Endometrium (tissue), 2 donors: ENCODE measurements at regions not wholly inside any gene's neighbourhood (a gene's known extent, or its start where the extent isn't known, plus 50 kb on each side); places are given as distances from the start of the nearest gene placed in this dataset.

ENCODE experiments used
- FAIRE-seq: peaks from 2 replicates; lab custom pipeline; 2012; peaks lifted over from hg19 to GRCh38; lab: Jason Lieb, UNC
- donor health status: control.
- donor health status: control.

GRCh38 chr3:64464955-64465354, 222.8 kb downstream of the ADAMTS9 start:
- FAIRE-seq: no peak

GRCh38 chr3:64463981-64464380, 223.8 kb downstream of the ADAMTS9 start:
- no peak for FAIRE-seq

- FAIRE-seq: no peak
These were observed 225.6 kb downstream of the ADAMTS9 start for GRCh38 chr3:64462203-64462602.

GRCh38 chr3:64460877-64461276, 226.9 kb downstream of the ADAMTS9 start:
- no peak for FAIRE-seq

- no peak for FAIRE-seq
These were observed 227.6 kb downstream of the ADAMTS9 start for GRCh38 chr3:64460141-64460730.

- FAIRE-seq: no peak
These were observed 228.1 kb downstream of the ADAMTS9 start for GRCh38 chr3:64459711-64460110.

GRCh38 chr3:64457811-64458210, 230.0 kb downstream of the ADAMTS9 start:
- FAIRE-seq: no peak

- FAIRE-seq: no peak
These were observed 231.1 kb downstream of the ADAMTS9 start for GRCh38 chr3:64456674-64457073.

GRCh38 chr3:64455351-64455750, 230.1 kb upstream of the PRICKLE2 start:
- no peak for FAIRE-seq

- no peak for FAIRE-seq
These were observed 229.5 kb upstream of the PRICKLE2 start for GRCh38 chr3:64454768-64455167.

GRCh38 chr3:64454179-64454578, 228.9 kb upstream of the PRICKLE2 start:
- FAIRE-seq: no peak

GRCh38 chr3:64451283-64452012, 226.2 kb upstream of the PRICKLE2 start:
- FAIRE-seq: no peak

GRCh38 chr3:64450396-64450956, 225.2 kb upstream of the PRICKLE2 start:
- FAIRE-seq: no peak

- FAIRE-seq: no peak
These were observed 223.8 kb upstream of the PRICKLE2 start for GRCh38 chr3:64449026-64449425.

- no peak for FAIRE-seq
These were observed 220.7 kb upstream of the PRICKLE2 start for GRCh38 chr3:64445944-64446300.

- FAIRE-seq: no peak
These were observed 220.1 kb upstream of the PRICKLE2 start for GRCh38 chr3:64445109-64445943.

- no peak for FAIRE-seq
These were observed 219.3 kb upstream of the PRICKLE2 start for GRCh38 chr3:64444490-64445108.

GRCh38 chr3:64443546-64444381, 218.5 kb upstream of the PRICKLE2 start:
- FAIRE-seq: no peak

GRCh38 chr3:64441861-64442260, 216.6 kb upstream of the PRICKLE2 start:
- no peak for FAIRE-seq

- FAIRE-seq: peak; percentile 77
These were observed 215.2 kb upstream of the PRICKLE2 start for GRCh38 chr3:64440498-64440897.

GRCh38 chr3:64438812-64439211, 213.5 kb upstream of the PRICKLE2 start:
- no peak for FAIRE-seq
